Activated T-cell treated with anti-CD3 and anti-CD28 coated beads, Interleukin-2, amount 50 U/mL, for 24 hours (primary cell): ENCODE measurements at regions not wholly inside any gene's neighbourhood (a gene's known extent, or its start where the extent isn't known, plus 50 kb on each side); places are given as distances from the start of the nearest gene placed in this dataset.
"Not testable (repeated sequence)": the region's sequence is repeated elsewhere in the genome, so short reads cannot be mapped to it uniquely, and the experiment has no call there.

ENCODE experiments used
- DNase-seq: peaks from one replicate; pipeline ENCODE4 v3.0.0-alpha.2; 2020
- H3K27ac Mint-ChIP-seq: 2 replicates; pipeline ENCODE4 v1.8.0; 2020; ENCODE audit warnings: mild to moderate bottlenecking, mixed read lengths
- H3K27me3 Mint-ChIP-seq: 2 replicates; pipeline ENCODE4 v1.8.0; 2020; ENCODE audit warnings: mixed read lengths
- H3K36me3 Mint-ChIP-seq: 2 replicates; pipeline ENCODE4 v1.8.0; 2020; ENCODE audit warnings: low read depth, mixed read lengths
- H3K4me1 Mint-ChIP-seq: 2 replicates; pipeline ENCODE4 v1.8.0; 2020; ENCODE audit warnings: low read depth, mixed read lengths
- H3K4me3 Mint-ChIP-seq: 2 replicates; pipeline ENCODE4 v1.8.0; 2020; ENCODE audit warnings: mild to moderate bottlenecking, moderate library complexity, mixed read lengths
- H3K9me3 Mint-ChIP-seq: 2 replicates; pipeline ENCODE4 v1.8.0; 2020; ENCODE audit warnings: mixed read lengths

DNA sequence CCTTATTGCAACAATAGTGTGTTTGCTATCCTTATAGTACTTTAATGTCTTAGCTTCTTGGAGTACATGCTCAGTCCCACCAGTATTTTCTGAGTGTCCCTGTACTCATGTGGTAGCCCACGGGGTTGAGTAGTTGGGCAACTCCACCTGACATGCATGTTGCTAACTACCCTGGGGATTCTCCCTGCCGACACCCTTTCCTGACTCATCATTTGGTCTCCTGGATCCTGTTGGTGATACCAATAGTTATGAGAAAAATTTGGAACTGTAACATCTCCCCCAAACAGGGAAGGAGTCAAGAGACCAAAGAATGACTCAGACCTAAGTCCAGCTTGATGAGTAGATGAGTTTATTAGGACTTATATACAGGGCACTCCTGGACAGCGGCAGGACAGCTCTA, 101.6 kb downstream of the BRMS1L start:
- H3K4me3 Mint-ChIP-seq, result no peak overlapping the region
- H3K27me3 Mint-ChIP-seq, result no peaks in the 10 kb centered on the region
- peaks cover 1% of the 10 kb centered on the region for H3K9me3 Mint-ChIP-seq
- H3K4me1 Mint-ChIP-seq, result peaks cover 19% of the 10 kb centered on the region
- DNase-seq, result no peak
- H3K36me3 Mint-ChIP-seq, result no peaks in the 10 kb centered on the region
- no peak overlapping the region for H3K27ac Mint-ChIP-seq

DNA sequence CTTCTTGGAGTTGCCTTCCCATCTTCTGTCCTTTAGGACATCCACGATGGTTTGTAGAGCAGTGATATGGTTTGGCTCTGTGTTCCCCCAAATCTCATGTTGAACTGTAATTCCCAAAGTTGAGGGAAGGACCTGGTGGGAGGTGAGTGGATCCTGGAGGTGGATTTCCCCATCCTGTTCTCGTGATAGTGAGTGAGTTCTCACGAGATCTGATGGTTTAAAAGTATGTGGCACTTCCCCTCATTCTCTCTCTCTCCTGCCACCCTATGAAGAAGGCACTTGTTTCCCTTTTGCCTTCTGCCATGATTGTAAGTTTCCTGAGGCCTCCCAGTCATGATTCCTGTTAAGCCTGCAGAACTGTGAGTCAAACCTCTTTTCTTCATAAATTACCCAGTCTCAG, 99.2 kb downstream of the BRMS1L start:
- Mint-ChIP-seq H3K27ac (no peak overlapping the region), H3K4me1 (peaks cover 6% of the 10 kb centered on the region), H3K4me3 (no peak overlapping the region), H3K9me3 (peaks cover 2% of the 10 kb centered on the region), H3K27me3 (no peaks in the 10 kb centered on the region), H3K36me3 (no peaks in the 10 kb centered on the region)
- DNase-seq, result no peak

DNA sequence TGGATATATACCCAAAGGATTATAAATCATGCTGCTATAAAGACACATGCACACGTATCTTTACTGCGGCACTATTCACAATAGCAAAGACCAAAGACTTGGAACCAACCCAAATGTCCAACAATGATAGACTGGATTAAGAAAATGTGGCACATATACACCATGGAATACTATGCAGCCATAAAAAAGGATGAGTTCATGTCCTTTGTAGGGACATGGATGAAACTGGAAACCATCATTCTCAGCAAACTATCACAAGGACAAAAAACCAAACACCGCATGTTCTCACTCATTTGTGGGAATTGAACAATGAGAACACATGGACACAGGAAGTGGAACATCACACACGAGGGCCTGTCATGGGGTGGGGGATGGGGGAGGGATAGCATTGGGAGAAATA, 96.5 kb downstream of the BRMS1L start:
- H3K27ac Mint-ChIP-seq, H3K36me3 Mint-ChIP-seq, DNase-seq, H3K9me3 Mint-ChIP-seq, H3K27me3 Mint-ChIP-seq, H3K4me3 Mint-ChIP-seq, H3K4me1 Mint-ChIP-seq: not testable (repeated sequence)

DNA sequence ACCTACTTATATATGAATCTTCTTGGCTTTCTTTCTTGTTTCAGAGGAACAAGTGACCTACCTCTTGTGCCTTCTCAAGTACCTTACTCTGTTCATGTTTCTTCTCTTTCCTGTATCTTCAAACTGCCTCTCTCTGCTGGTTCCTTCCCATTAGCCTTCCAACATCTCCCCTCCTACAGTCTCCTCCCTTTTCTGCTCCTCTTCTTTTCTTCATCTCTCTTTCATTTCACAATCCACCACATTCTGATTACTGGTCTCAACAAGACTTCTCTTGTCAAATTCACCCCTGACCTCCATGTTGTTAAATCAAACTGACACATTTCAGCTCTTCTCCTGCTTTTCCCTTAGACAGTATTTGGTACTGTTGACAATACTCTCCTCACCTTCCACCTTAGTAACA, 95.6 kb downstream of the BRMS1L start:
- no peak overlapping the region for H3K4me3 Mint-ChIP-seq
- H3K27ac Mint-ChIP-seq, result no peak overlapping the region
- H3K9me3 Mint-ChIP-seq, result peaks cover 8% of the 10 kb centered on the region
- no peaks in the 10 kb centered on the region for H3K27me3 Mint-ChIP-seq
- peaks cover 2% of the 10 kb centered on the region for H3K4me1 Mint-ChIP-seq
- DNase-seq, result no peak
- H3K36me3 Mint-ChIP-seq, result no peaks in the 10 kb centered on the region
